ENCODE measurements at regions not wholly inside any gene's neighbourhood (a gene's known extent, or its start where the extent isn't known, plus 50 kb on each side); places are given as distances from the start of the nearest gene placed in this dataset.

- Mint-ChIP-seq H3K27ac (ENCODE audit: unreplicated experiment) (no peak overlapping the region), H3K36me3 (ENCODE audit: unreplicated experiment) (no peaks in the 10 kb centered on the region), H3K4me3 (ENCODE audit: unreplicated experiment) (no peak overlapping the region), H3K9me3 (ENCODE audit: unreplicated experiment) (peaks cover 3% of the 10 kb centered on the region), H3K27me3 (ENCODE audit: unreplicated experiment) (no peaks in the 10 kb centered on the region), H3K4me1 (ENCODE audit: unreplicated experiment) (no peaks in the 10 kb centered on the region)
- TF ChIP-seq CTCF (IDR thresholded peaks at IDR 0.05), result no peak
- DNase-seq (ENCODE audit: extremely low spot score, unreplicated experiment), result no peak
These were observed 191.5 kb downstream of the ZBBX start for GRCh38 chr3:167188592-167188991.

GRCh38 chr3:167187221-167187620 lies 192.9 kb downstream of the ZBBX start:
- no peak for TF ChIP-seq CTCF (IDR thresholded peaks at IDR 0.05)
- Mint-ChIP-seq H3K27me3 (ENCODE audit: unreplicated experiment) (no peaks in the 10 kb centered on the region), H3K36me3 (ENCODE audit: unreplicated experiment) (no peaks in the 10 kb centered on the region), H3K4me3 (ENCODE audit: unreplicated experiment) (no peak overlapping the region), H3K9me3 (ENCODE audit: unreplicated experiment) (peaks cover 3% of the 10 kb centered on the region), H3K27ac (ENCODE audit: unreplicated experiment) (no peak overlapping the region), H3K4me1 (ENCODE audit: unreplicated experiment) (no peaks in the 10 kb centered on the region)
- no peak for DNase-seq (ENCODE audit: extremely low spot score, unreplicated experiment)

GRCh38 chr3:167184511-167184910 lies 195.6 kb downstream of the ZBBX start:
- no peaks in the 10 kb centered on the region for H3K36me3 Mint-ChIP-seq (ENCODE audit: unreplicated experiment)
- TF ChIP-seq CTCF (IDR thresholded peaks at IDR 0.05), result no peak
- H3K4me1 Mint-ChIP-seq (ENCODE audit: unreplicated experiment), result no peaks in the 10 kb centered on the region
- DNase-seq (ENCODE audit: extremely low spot score, unreplicated experiment), result no peak
- no peaks in the 10 kb centered on the region for H3K27me3 Mint-ChIP-seq (ENCODE audit: unreplicated experiment)
- H3K4me3 Mint-ChIP-seq (ENCODE audit: unreplicated experiment), result no peak overlapping the region
- H3K9me3 Mint-ChIP-seq (ENCODE audit: unreplicated experiment), result peaks cover 5% of the 10 kb centered on the region
- no peak overlapping the region for H3K27ac Mint-ChIP-seq (ENCODE audit: unreplicated experiment)

GRCh38 chr3:167172377-167172776 lies 207.7 kb downstream of the ZBBX start:
- no peaks in the 10 kb centered on the region for H3K27me3 Mint-ChIP-seq (ENCODE audit: unreplicated experiment)
- TF ChIP-seq CTCF (IDR thresholded peaks at IDR 0.05), result no peak

GRCh38 chr3:167167491-167167890 lies 212.6 kb downstream of the ZBBX start:
- Mint-ChIP-seq H3K9me3 (ENCODE audit: unreplicated experiment) (no peaks in the 10 kb centered on the region), H3K4me1 (ENCODE audit: unreplicated experiment) (no peaks in the 10 kb centered on the region), H3K27ac (ENCODE audit: unreplicated experiment) (no peak overlapping the region), H3K4me3 (ENCODE audit: unreplicated experiment) (no peak overlapping the region), H3K36me3 (ENCODE audit: unreplicated experiment) (no peaks in the 10 kb centered on the region), H3K27me3 (ENCODE audit: unreplicated experiment) (no peaks in the 10 kb centered on the region)
- TF ChIP-seq CTCF (IDR thresholded peaks at IDR 0.05), result no peak
- DNase-seq (ENCODE audit: extremely low spot score, unreplicated experiment), result no peak

More at GRCh38 chr3:167172377-167172776, 207.7 kb downstream of the ZBBX start:
- Mint-ChIP-seq H3K27ac (ENCODE audit: unreplicated experiment) (no peak overlapping the region), H3K4me1 (ENCODE audit: unreplicated experiment) (no peaks in the 10 kb centered on the region), H3K36me3 (ENCODE audit: unreplicated experiment) (no peaks in the 10 kb centered on the region), H3K9me3 (ENCODE audit: unreplicated experiment) (peaks cover 12% of the 10 kb centered on the region), H3K4me3 (ENCODE audit: unreplicated experiment) (no peak overlapping the region)
- no peak for DNase-seq (ENCODE audit: extremely low spot score, unreplicated experiment)

Measured in osteocyte (in vitro differentiated cells).